Ishikawa (cell line): ENCODE measurements at regions not wholly inside any gene's neighbourhood (a gene's known extent, or its start where the extent isn't known, plus 50 kb on each side); places are given as distances from the start of the nearest gene placed in this dataset.

Experiments
- CEBPB ChIP-seq: IDR thresholded peaks from 2 replicates; pipeline ENCODE4 v1.6.1; 2012
- CREB1 ChIP-seq: IDR thresholded peaks from 2 replicates; pipeline ENCODE4 v1.6.1; 2012; ENCODE audit warnings: low read depth
- EP300 ChIP-seq: IDR thresholded peaks from 2 replicates; pipeline ENCODE4 v1.6.1; 2012; ENCODE audit warnings: borderline replicate concordance
- FOXM1 ChIP-seq: IDR thresholded peaks from 2 replicates; pipeline ENCODE4 v1.6.1; 2012; ENCODE audit warnings: low read depth, borderline replicate concordance
- NFIC ChIP-seq: IDR thresholded peaks from 2 replicates; pipeline ENCODE4 v1.6.1; 2012
- RAD21 ChIP-seq: IDR thresholded peaks from 2 replicates; pipeline ENCODE4 v1.6.1; 2012; ENCODE audit warnings: low read depth
- TAF1 ChIP-seq: IDR thresholded peaks from 2 replicates; pipeline ENCODE4 v1.6.1; 2012; ENCODE audit warnings: low read depth, mild to moderate bottlenecking
- TCF12 ChIP-seq: IDR thresholded peaks from 2 replicates; pipeline ENCODE4 v1.6.1; 2012; ENCODE audit warnings: low read depth
- TEAD4 ChIP-seq: IDR thresholded peaks from 2 replicates; pipeline ENCODE4 v1.6.1; 2012
- YY1 ChIP-seq: IDR thresholded peaks from 2 replicates; pipeline ENCODE4 v1.6.1; 2012; ENCODE audit warnings: low read depth
- ZBTB7A ChIP-seq: IDR thresholded peaks from 2 replicates; pipeline ENCODE4 v1.6.1; 2012; ENCODE audit warnings: low read depth
- TF ChIP-seq, protein P1 (sequence below): IDR thresholded peaks from 2 replicates; pipeline ENCODE4 v1.6.1; 2012
- TF ChIP-seq, protein P2 (sequence below): IDR thresholded peaks from 2 replicates; pipeline ENCODE4 v1.6.1; 2012
- TF ChIP-seq, protein P3 (sequence below): IDR thresholded peaks from 2 replicates; pipeline ENCODE4 v1.6.1; 2012; ENCODE audit warnings: low read depth, mild to moderate bottlenecking

DNA sequence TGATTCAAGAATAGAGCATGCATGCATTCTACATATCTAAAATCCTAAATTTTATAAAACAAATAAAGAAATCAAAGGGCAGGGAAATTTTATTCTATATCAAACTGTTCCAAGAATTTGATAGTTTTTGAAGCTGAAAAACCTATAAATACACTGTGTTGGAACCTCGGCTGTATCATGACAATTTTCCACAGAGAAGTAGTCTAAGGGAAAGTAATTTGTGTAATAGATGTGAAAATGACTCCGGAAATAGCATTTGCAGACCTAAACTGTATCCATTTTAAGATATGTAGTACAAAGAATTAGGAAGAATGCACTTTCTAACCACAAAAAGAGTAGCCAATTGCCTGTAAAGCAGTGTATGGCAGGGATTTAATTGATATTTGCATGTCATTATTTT, 112.5 kb upstream of the WDR17 start:
- TF ChIP-seq EP300, result no peak
- TF ChIP-seq NFIC, result no peak
- TF ChIP-seq FOXM1, result no peak
- no peak for TF ChIP-seq RAD21
- TF ChIP-seq TAF1, result no peak
- TF ChIP-seq, protein P1, sequence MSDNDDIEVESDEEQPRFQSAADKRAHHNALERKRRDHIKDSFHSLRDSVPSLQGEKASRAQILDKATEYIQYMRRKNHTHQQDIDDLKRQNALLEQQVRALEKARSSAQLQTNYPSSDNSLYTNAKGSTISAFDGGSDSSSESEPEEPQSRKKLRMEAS, result no peak
- TF ChIP-seq CEBPB, result no peak
- TF ChIP-seq, protein P2, sequence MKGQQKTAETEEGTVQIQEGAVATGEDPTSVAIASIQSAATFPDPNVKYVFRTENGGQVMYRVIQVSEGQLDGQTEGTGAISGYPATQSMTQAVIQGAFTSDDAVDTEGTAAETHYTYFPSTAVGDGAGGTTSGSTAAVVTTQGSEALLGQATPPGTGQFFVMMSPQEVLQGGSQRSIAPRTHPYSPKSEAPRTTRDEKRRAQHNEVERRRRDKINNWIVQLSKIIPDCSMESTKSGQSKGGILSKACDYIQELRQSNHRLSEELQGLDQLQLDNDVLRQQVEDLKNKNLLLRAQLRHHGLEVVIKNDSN, result no peak
- no peak for TF ChIP-seq CREB1
- TF ChIP-seq, protein P3, sequence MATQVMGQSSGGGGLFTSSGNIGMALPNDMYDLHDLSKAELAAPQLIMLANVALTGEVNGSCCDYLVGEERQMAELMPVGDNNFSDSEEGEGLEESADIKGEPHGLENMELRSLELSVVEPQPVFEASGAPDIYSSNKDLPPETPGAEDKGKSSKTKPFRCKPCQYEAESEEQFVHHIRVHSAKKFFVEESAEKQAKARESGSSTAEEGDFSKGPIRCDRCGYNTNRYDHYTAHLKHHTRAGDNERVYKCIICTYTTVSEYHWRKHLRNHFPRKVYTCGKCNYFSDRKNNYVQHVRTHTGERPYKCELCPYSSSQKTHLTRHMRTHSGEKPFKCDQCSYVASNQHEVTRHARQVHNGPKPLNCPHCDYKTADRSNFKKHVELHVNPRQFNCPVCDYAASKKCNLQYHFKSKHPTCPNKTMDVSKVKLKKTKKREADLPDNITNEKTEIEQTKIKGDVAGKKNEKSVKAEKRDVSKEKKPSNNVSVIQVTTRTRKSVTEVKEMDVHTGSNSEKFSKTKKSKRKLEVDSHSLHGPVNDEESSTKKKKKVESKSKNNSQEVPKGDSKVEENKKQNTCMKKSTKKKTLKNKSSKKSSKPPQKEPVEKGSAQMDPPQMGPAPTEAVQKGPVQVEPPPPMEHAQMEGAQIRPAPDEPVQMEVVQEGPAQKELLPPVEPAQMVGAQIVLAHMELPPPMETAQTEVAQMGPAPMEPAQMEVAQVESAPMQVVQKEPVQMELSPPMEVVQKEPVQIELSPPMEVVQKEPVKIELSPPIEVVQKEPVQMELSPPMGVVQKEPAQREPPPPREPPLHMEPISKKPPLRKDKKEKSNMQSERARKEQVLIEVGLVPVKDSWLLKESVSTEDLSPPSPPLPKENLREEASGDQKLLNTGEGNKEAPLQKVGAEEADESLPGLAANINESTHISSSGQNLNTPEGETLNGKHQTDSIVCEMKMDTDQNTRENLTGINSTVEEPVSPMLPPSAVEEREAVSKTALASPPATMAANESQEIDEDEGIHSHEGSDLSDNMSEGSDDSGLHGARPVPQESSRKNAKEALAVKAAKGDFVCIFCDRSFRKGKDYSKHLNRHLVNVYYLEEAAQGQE, result no peak
- TF ChIP-seq ZBTB7A, result no peak
- TF ChIP-seq YY1, result no peak
- no peak for TF ChIP-seq TCF12
- no peak for TF ChIP-seq TEAD4
